Left hindlimb (tissue), 1 donor: ENCODE measurements at regions not wholly inside any gene's neighbourhood (a gene's known extent, or its start where the extent isn't known, plus 50 kb on each side); places are given as distances from the start of the nearest gene placed in this dataset.
"Not testable (repeated sequence)": the region's sequence is repeated elsewhere in the genome, so short reads cannot be mapped to it uniquely, and the experiment has no call there.

Source experiments
- DNase-seq: peaks from one replicate; pipeline ENCODE4 v3.0.0-alpha.2; 2018

GRCh38 chr11:97909614-97910399 is 1110.9 kb upstream of the CNTN5 start:
- no peak for DNase-seq

GRCh38 chr11:97912629-97913028 is 1108.1 kb upstream of the CNTN5 start:
- DNase-seq = no peak

GRCh38 chr11:97922933-97923332 is 1097.8 kb upstream of the CNTN5 start:
- DNase-seq = not testable (repeated sequence)

GRCh38 chr11:97934572-97935208 is 1086.1 kb upstream of the CNTN5 start:
- DNase-seq = no peak

GRCh38 chr11:97937501-97937900 is 1083.2 kb upstream of the CNTN5 start:
- DNase-seq = no peak

GRCh38 chr11:97938789-97939188 is 1082.0 kb upstream of the CNTN5 start:
- no peak for DNase-seq

- no peak for DNase-seq
Observed at GRCh38 chr11:97943493-97943892, 1077.3 kb upstream of the CNTN5 start.

- DNase-seq = no peak
Observed at GRCh38 chr11:97948793-97949192, 1072.0 kb upstream of the CNTN5 start.

GRCh38 chr11:97955595-97955994 is 1065.2 kb upstream of the CNTN5 start:
- DNase-seq = no peak

GRCh38 chr11:97956904-97957303 is 1063.8 kb upstream of the CNTN5 start:
- no peak for DNase-seq

- DNase-seq = no peak
Observed at GRCh38 chr11:97961431-97961830, 1059.3 kb upstream of the CNTN5 start.

GRCh38 chr11:97962758-97963157 is 1058.0 kb upstream of the CNTN5 start:
- DNase-seq = no peak

GRCh38 chr11:97963528-97964331 is 1057.0 kb upstream of the CNTN5 start:
- DNase-seq = no peak

GRCh38 chr11:97964332-97965004 is 1056.3 kb upstream of the CNTN5 start:
- DNase-seq = no peak

- DNase-seq = no peak
Observed at GRCh38 chr11:97965849-97966646, 1054.7 kb upstream of the CNTN5 start.

GRCh38 chr11:97966901-97967300 is 1053.8 kb upstream of the CNTN5 start:
- DNase-seq = no peak

- DNase-seq = no peak
Observed at GRCh38 chr11:97968071-97968470, 1052.7 kb upstream of the CNTN5 start.

- no peak for DNase-seq
Observed at GRCh38 chr11:97972731-97973130, 1048.0 kb upstream of the CNTN5 start.

- no peak for DNase-seq
Observed at GRCh38 chr11:97973352-97973857, 1047.3 kb upstream of the CNTN5 start.

GRCh38 chr11:97974798-97975498 is 1045.8 kb upstream of the CNTN5 start:
- DNase-seq = no peak

- no peak for DNase-seq
Observed at GRCh38 chr11:97977726-97978125, 1043.0 kb upstream of the CNTN5 start.
